ENCODE measurements at regions not wholly inside any gene's neighbourhood (a gene's known extent, or its start where the extent isn't known, plus 50 kb on each side); places are given as distances from the start of the nearest gene placed in this dataset.

DNA sequence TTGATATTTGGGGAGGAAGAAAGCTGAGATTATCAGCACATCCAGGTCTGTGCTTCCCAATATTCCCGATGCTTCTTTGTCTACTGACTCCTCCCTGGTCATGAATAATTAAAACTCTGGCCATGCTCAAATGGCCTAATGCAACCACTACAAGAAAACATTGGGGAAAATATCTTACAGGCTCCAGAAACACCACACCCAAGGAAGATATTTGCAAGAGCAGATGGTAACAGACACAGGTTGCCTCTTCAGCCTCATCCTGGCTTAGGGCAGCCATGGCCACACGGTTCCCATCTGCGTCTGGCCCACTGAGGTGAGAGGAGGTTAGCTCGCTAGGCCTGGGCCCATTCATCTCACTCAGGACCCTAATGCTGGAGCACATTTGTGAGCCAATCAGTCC lies 108.4 kb upstream of the SDK1 start:
- Histone ChIP-seq H3K23ac (ENCODE audit: low read depth, low read length, poor library complexity) (no peak overlapping the region), H3K9me3 (replicated peaks in 1 of 2; ENCODE audit: control insufficient read depth in 2 of 2, insufficient read depth in 1 of 2, low read depth in 1 of 2, low read length in 2 of 2) (peaks cover 0 to 8% of the 10 kb centered on the region in 2 donors)
- no CpG with 5 or more reads among the region's 4 CpGs for WGBS, 2 donors (ENCODE audit: extremely low coverage in 2 of 2, insufficient read length in 2 of 2, insufficient replicate concordance in 1 of 2)

GRCh38 chr7:3193379-3194120 lies 107.5 kb upstream of the SDK1 start:
- H3K4me2 ChIP-seq (ENCODE audit: insufficient read depth, low read length, poor library complexity, severe bottlenecking), result no peak overlapping the region
- H2BK5ac ChIP-seq (ENCODE audit: low read length), result no peak overlapping the region
- no peak overlapping the region for H3K9ac ChIP-seq (ENCODE audit: low read depth, low read length, poor library complexity)
- H2AK5ac ChIP-seq (ENCODE audit: low read depth, low read length), result no peak overlapping the region
- H3K14ac ChIP-seq (ENCODE audit: low read length), result no peak overlapping the region
- no peak overlapping the region for H2BK15ac ChIP-seq (ENCODE audit: low read length)
- no peak overlapping the region for H3K18ac ChIP-seq (ENCODE audit: low read length)
- no peak overlapping the region for H3K27ac ChIP-seq (replicated peaks; ENCODE audit: low read length)
- no peak overlapping the region for H2AFZ ChIP-seq (ENCODE audit: low read length)
- no peak for DNase-seq (ENCODE audit: low spot score)
- H3K36me3 ChIP-seq (replicated peaks in 1 of 2; ENCODE audit: control insufficient read depth in 2 of 2, insufficient read depth in 2 of 2, low read length in 2 of 2), result no peaks in the 10 kb centered on the region
- H3K79me1 ChIP-seq (ENCODE audit: low read depth, low read length), result no peaks in the 10 kb centered on the region
- peaks cover 2 to 39% of the 10 kb centered on the region in 2 donors for H3K4me1 ChIP-seq (ENCODE audit: control insufficient read depth in 2 of 2, insufficient read depth in 1 of 2, low read depth in 1 of 2, low read length in 2 of 2)
- H2BK120ac ChIP-seq (ENCODE audit: low read depth, low read length), result no peak overlapping the region
- peaks cover 8% of the 10 kb centered on the region in 2 donors for H3K9me3 ChIP-seq (replicated peaks in 1 of 2; ENCODE audit: control insufficient read depth in 2 of 2, insufficient read depth in 1 of 2, low read depth in 1 of 2, low read length in 2 of 2)
- H3K23ac ChIP-seq (ENCODE audit: low read depth, low read length, poor library complexity), result no peak overlapping the region
- H3K4me3 ChIP-seq (ENCODE audit: low read length in 2 of 2), result no peak overlapping the region
- H4K8ac ChIP-seq (ENCODE audit: low read depth, low read length), result no peak overlapping the region
- H3K4ac ChIP-seq (ENCODE audit: low read length), result no peak overlapping the region
- H3K27me3 ChIP-seq (ENCODE audit: control insufficient read depth in 3 of 3, insufficient read depth in 3 of 3, low read depth in 1 of 3, low read length in 3 of 3), result no peaks in the 10 kb centered on the region
- H2BK12ac ChIP-seq (ENCODE audit: low read length), result no peak overlapping the region
- H4K91ac ChIP-seq (ENCODE audit: low read depth, low read length, poor library complexity), result no peak overlapping the region
- WGBS, 2 donors (ENCODE audit: extremely low coverage in 2 of 2, insufficient read length in 2 of 2, insufficient replicate concordance in 1 of 2), result no CpG with 5 or more reads among the region's 9 CpGs

More for the DNA sequence above, 108.4 kb upstream of the SDK1 start:
- Histone ChIP-seq H3K18ac (ENCODE audit: low read length) (peak overlapping the region; percentile 11), H3K4me3 (ENCODE audit: low read length in 2 of 2) (no peak overlapping the region), H3K27me3 (ENCODE audit: control insufficient read depth in 3 of 3, insufficient read depth in 3 of 3, low read depth in 1 of 3, low read length in 3 of 3) (no peaks in the 10 kb centered on the region), H2AK5ac (ENCODE audit: low read depth, low read length) (no peak overlapping the region), H3K36me3 (replicated peaks in 1 of 2; ENCODE audit: control insufficient read depth in 2 of 2, insufficient read depth in 2 of 2, low read length in 2 of 2) (no peaks in the 10 kb centered on the region), H4K91ac (ENCODE audit: low read depth, low read length, poor library complexity) (no peak overlapping the region), H4K8ac (ENCODE audit: low read depth, low read length) (no peak overlapping the region), H2BK15ac (ENCODE audit: low read length) (no peak overlapping the region), H3K4me2 (ENCODE audit: insufficient read depth, low read length, poor library complexity, severe bottlenecking) (no peak overlapping the region), H3K9ac (ENCODE audit: low read depth, low read length, poor library complexity) (no peak overlapping the region), H2BK120ac (ENCODE audit: low read depth, low read length) (no peak overlapping the region), H3K27ac (replicated peaks; ENCODE audit: low read length) (no peak overlapping the region), H2BK12ac (ENCODE audit: low read length) (no peak overlapping the region), H3K14ac (ENCODE audit: low read length) (no peak overlapping the region), H2AFZ (ENCODE audit: low read length) (peak overlapping the region; percentile 63), H3K4ac (ENCODE audit: low read length) (no peak overlapping the region), H3K4me1 (ENCODE audit: control insufficient read depth in 2 of 2, insufficient read depth in 1 of 2, low read depth in 1 of 2, low read length in 2 of 2) (peaks cover 2 to 40% of the 10 kb centered on the region in 2 donors), H2BK5ac (ENCODE audit: low read length) (no peak overlapping the region), H3K79me1 (ENCODE audit: low read depth, low read length) (no peaks in the 10 kb centered on the region)
- DNase-seq (ENCODE audit: low spot score), result no peak

DNA sequence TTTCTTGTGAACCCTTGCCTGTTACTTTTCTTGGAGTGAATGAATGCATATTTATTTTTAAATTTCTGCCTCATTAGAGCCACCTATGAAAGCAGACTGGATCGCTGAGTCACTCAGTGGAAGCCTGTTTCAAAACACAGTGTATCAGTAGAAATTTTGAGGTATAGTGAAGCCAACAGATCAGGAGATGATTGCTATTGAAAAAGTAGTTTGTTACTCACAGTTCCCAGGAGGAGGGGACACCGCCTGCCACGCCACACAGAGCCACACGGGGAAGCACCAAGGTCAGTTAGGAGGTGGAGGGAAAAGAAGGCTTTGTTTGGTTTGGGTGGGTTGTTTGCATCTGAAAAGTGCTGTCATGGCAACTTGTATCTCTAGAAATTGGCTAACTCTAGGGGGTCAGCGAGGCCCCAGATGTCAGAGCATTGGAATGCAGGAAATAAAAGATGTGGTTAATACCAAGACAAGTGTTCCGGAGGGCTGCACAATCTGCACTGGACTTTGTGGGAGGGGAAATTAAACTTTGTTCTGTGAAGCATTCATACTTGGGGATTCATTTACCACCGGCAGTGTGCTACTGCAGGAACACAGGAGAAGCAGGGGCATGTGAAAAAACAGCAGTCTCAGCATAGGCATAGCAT lies 106.4 kb upstream of the SDK1 start:
- H2BK12ac ChIP-seq (ENCODE audit: low read length), result no peak overlapping the region
- peak; percentile 59 for DNase-seq (ENCODE audit: low spot score)
- no peak overlapping the region for H3K23ac ChIP-seq (ENCODE audit: low read depth, low read length, poor library complexity)
- peaks cover 8% of the 10 kb centered on the region in 2 donors for H3K9me3 ChIP-seq (replicated peaks in 1 of 2; ENCODE audit: control insufficient read depth in 2 of 2, insufficient read depth in 1 of 2, low read depth in 1 of 2, low read length in 2 of 2)
- H4K91ac ChIP-seq (ENCODE audit: low read depth, low read length, poor library complexity), result no peak overlapping the region
- H3K36me3 ChIP-seq (replicated peaks in 1 of 2; ENCODE audit: control insufficient read depth in 2 of 2, insufficient read depth in 2 of 2, low read length in 2 of 2), result no peaks in the 10 kb centered on the region
- H3K18ac ChIP-seq (ENCODE audit: low read length), result peak overlapping the region; percentile 53
- H3K79me1 ChIP-seq (ENCODE audit: low read depth, low read length), result no peaks in the 10 kb centered on the region
- peak overlapping the region; percentile 32 for H2BK5ac ChIP-seq (ENCODE audit: low read length)
- WGBS, 2 donors (ENCODE audit: extremely low coverage in 2 of 2, insufficient read length in 2 of 2, insufficient replicate concordance in 1 of 2), result no CpG with 5 or more reads among the region's 7 CpGs
- H2AK5ac ChIP-seq (ENCODE audit: low read depth, low read length), result no peak overlapping the region
- H3K4me3 ChIP-seq (ENCODE audit: low read length in 2 of 2), result no peak overlapping the region
- no peak overlapping the region for H3K9ac ChIP-seq (ENCODE audit: low read depth, low read length, poor library complexity)
- peak overlapping the region; percentile 12 for H3K4me2 ChIP-seq (ENCODE audit: insufficient read depth, low read length, poor library complexity, severe bottlenecking)
- H4K8ac ChIP-seq (ENCODE audit: low read depth, low read length), result no peak overlapping the region
- H3K27me3 ChIP-seq (ENCODE audit: control insufficient read depth in 3 of 3, insufficient read depth in 3 of 3, low read depth in 1 of 3, low read length in 3 of 3), result no peaks in the 10 kb centered on the region
- no peak overlapping the region for H3K4ac ChIP-seq (ENCODE audit: low read length)
- H3K27ac ChIP-seq (replicated peaks; ENCODE audit: low read length), result peak overlapping the region; percentile 87
- H2AFZ ChIP-seq (ENCODE audit: low read length), result peak overlapping the region; percentile 40
- H2BK15ac ChIP-seq (ENCODE audit: low read length), result no peak overlapping the region
- no peak overlapping the region for H3K14ac ChIP-seq (ENCODE audit: low read length)
- H3K4me1 ChIP-seq (ENCODE audit: control insufficient read depth in 2 of 2, insufficient read depth in 1 of 2, low read depth in 1 of 2, low read length in 2 of 2), result peaks cover 0 to 33% of the 10 kb centered on the region in 2 donors
- H2BK120ac ChIP-seq (ENCODE audit: low read depth, low read length), result no peak overlapping the region

- Histone ChIP-seq H3K14ac (ENCODE audit: low read length) (no peak overlapping the region), H2BK120ac (ENCODE audit: low read depth, low read length) (no peak overlapping the region), H2AFZ (ENCODE audit: low read length) (peak overlapping the region; percentile 6), H3K36me3 (replicated peaks in 1 of 2; ENCODE audit: control insufficient read depth in 2 of 2, insufficient read depth in 2 of 2, low read length in 2 of 2) (no peaks in the 10 kb centered on the region), H3K4ac (ENCODE audit: low read length) (no peak overlapping the region), H3K4me1 (ENCODE audit: control insufficient read depth in 2 of 2, insufficient read depth in 1 of 2, low read depth in 1 of 2, low read length in 2 of 2) (peaks cover 0 to 33% of the 10 kb centered on the region in 2 donors), H2BK15ac (ENCODE audit: low read length) (no peak overlapping the region), H3K79me1 (ENCODE audit: low read depth, low read length) (no peaks in the 10 kb centered on the region), H3K9me3 (replicated peaks in 1 of 2; ENCODE audit: control insufficient read depth in 2 of 2, insufficient read depth in 1 of 2, low read depth in 1 of 2, low read length in 2 of 2) (peaks cover 8 to 12% of the 10 kb centered on the region in 2 donors), H3K4me3 (ENCODE audit: low read length in 2 of 2) (no peak overlapping the region), H3K18ac (ENCODE audit: low read length) (peak overlapping the region; percentile 53), H2BK5ac (ENCODE audit: low read length) (peak overlapping the region; percentile 32), H3K9ac (ENCODE audit: low read depth, low read length, poor library complexity) (no peak overlapping the region), H3K4me2 (ENCODE audit: insufficient read depth, low read length, poor library complexity, severe bottlenecking) (peak overlapping the region; percentile 12), H3K23ac (ENCODE audit: low read depth, low read length, poor library complexity) (no peak overlapping the region), H2AK5ac (ENCODE audit: low read depth, low read length) (no peak overlapping the region), H3K27ac (replicated peaks; ENCODE audit: low read length) (peak overlapping the region; percentile 87), H3K27me3 (ENCODE audit: control insufficient read depth in 3 of 3, insufficient read depth in 3 of 3, low read depth in 1 of 3, low read length in 3 of 3) (no peaks in the 10 kb centered on the region), H2BK12ac (ENCODE audit: low read length) (no peak overlapping the region), H4K91ac (ENCODE audit: low read depth, low read length, poor library complexity) (no peak overlapping the region), H4K8ac (ENCODE audit: low read depth, low read length) (no peak overlapping the region)
- no peak for DNase-seq (ENCODE audit: low spot score)
- WGBS, 2 donors (ENCODE audit: extremely low coverage in 2 of 2, insufficient read length in 2 of 2, insufficient replicate concordance in 1 of 2), result no CpG with 5 or more reads among the region's 6 CpGs
Observed at GRCh38 chr7:3195160-3195559, 105.9 kb upstream of the SDK1 start.
